Muscle of leg (tissue), 3 donors: ENCODE measurements at regions not wholly inside any gene's neighbourhood (a gene's known extent, or its start where the extent isn't known, plus 50 kb on each side); places are given as distances from the start of the nearest gene placed in this dataset.
"Not testable (repeated sequence)": the region's sequence is repeated elsewhere in the genome, so short reads cannot be mapped to it uniquely, and the experiment has no call there.

ENCODE experiments used
- DNase-seq: peaks from one replicate; pipeline ENCODE4 v3.0.0; 2013
- H3K27ac ChIP-seq: one replicate; pipeline ENCODE4 v1.5.1; 2013; ENCODE audit warnings: mild to moderate bottlenecking, low read length, control low read depth
- H3K27me3 ChIP-seq: one replicate; pipeline ENCODE4 v1.6.1; 2013; ENCODE audit warnings: low read length; ENCODE audit not compliant: control insufficient read depth, insufficient read depth
- H3K36me3 ChIP-seq: one replicate; pipeline ENCODE4 v1.6.1; 2013; ENCODE audit warnings: low read length; ENCODE audit not compliant: control insufficient read depth, insufficient read depth
- H3K4me1 ChIP-seq: one replicate; pipeline ENCODE4 v1.6.1; 2013; ENCODE audit warnings: low read length; ENCODE audit not compliant: control insufficient read depth, insufficient read depth
- H3K4me3 ChIP-seq: one replicate; pipeline ENCODE4 v1.5.1; 2013; ENCODE audit warnings: low read length, control low read depth
- H3K9me3 ChIP-seq: replicated peaks from 2 replicates; pipeline ENCODE4 v1.6.1; 2013; ENCODE audit warnings: low read depth, low read length; ENCODE audit not compliant: control insufficient read depth
- WGBS: methylation state at CpG from one replicate; pipeline ENCODE4 v1.1.5; 2013; ENCODE audit warnings: missing lambda C conversion rate; ENCODE audit not compliant: insufficient coverage; 5-methylcytosine and 5-hydroxymethylcytosine counted together

- no peaks in the 10 kb centered on the region for H3K27me3 ChIP-seq
- H3K36me3 ChIP-seq: no peaks in the 10 kb centered on the region
- H3K27ac ChIP-seq: no peak overlapping the region
- H3K9me3 ChIP-seq: no peaks in the 10 kb centered on the region
- WGBS: 73% methylated on average over 1 of the region's 2 CpGs
- DNase-seq: no peak
- H3K4me1 ChIP-seq: peaks cover 8% of the 10 kb centered on the region
- H3K4me3 ChIP-seq: no peak overlapping the region
These were observed 178.7 kb downstream of the CHIC2 start for GRCh38 chr4:53885668-53886067.

GRCh38 chr4:53877096-53877495, 187.3 kb downstream of the CHIC2 start:
- DNase-seq, H3K36me3 ChIP-seq, H3K4me1 ChIP-seq, H3K4me3 ChIP-seq, H3K9me3 ChIP-seq, H3K27ac ChIP-seq, H3K27me3 ChIP-seq: not testable (repeated sequence)
- no CpG with 5 or more reads among the region's 18 CpGs for WGBS

GRCh38 chr4:53866055-53866454, 198.3 kb downstream of the CHIC2 start:
- Histone ChIP-seq H3K4me1 (peaks cover 17% of the 10 kb centered on the region), H3K27ac (no peak overlapping the region), H3K36me3 (no peaks in the 10 kb centered on the region), H3K4me3 (no peak overlapping the region), H3K9me3 (no peaks in the 10 kb centered on the region), H3K27me3 (no peaks in the 10 kb centered on the region)
- WGBS: 97% methylated on average over 4 of the region's 8 CpGs
- DNase-seq: no peak

GRCh38 chr4:53865054-53865453, 199.4 kb downstream of the CHIC2 start:
- Histone ChIP-seq H3K27ac (no peak overlapping the region), H3K9me3 (no peaks in the 10 kb centered on the region), H3K27me3 (no peaks in the 10 kb centered on the region), H3K4me3 (no peak overlapping the region), H3K4me1 (peaks cover 17% of the 10 kb centered on the region), H3K36me3 (no peaks in the 10 kb centered on the region)
- 57% methylated on average over 3 of the region's 5 CpGs for WGBS
- DNase-seq: no peak

- Histone ChIP-seq H3K36me3 (no peaks in the 10 kb centered on the region), H3K27ac (peak overlapping the region; percentile 74), H3K9me3 (no peaks in the 10 kb centered on the region), H3K4me1 (peaks cover 17% of the 10 kb centered on the region), H3K4me3 (no peak overlapping the region), H3K27me3 (no peaks in the 10 kb centered on the region)
- DNase-seq: peak; percentile 90
- WGBS: no CpG with 5 or more reads among the region's 4 CpGs
These were observed 200.6 kb downstream of the CHIC2 start for GRCh38 chr4:53863736-53864365.

- DNase-seq: peak; percentile 97
- H3K9me3 ChIP-seq: no peaks in the 10 kb centered on the region
- 15% methylated on average over 3 of the region's 3 CpGs for WGBS
- H3K36me3 ChIP-seq: no peaks in the 10 kb centered on the region
- peaks cover 17% of the 10 kb centered on the region for H3K4me1 ChIP-seq
- H3K27me3 ChIP-seq: no peaks in the 10 kb centered on the region
- no peak overlapping the region for H3K4me3 ChIP-seq
- peak overlapping the region; percentile 74 for H3K27ac ChIP-seq
These were observed 201.2 kb downstream of the CHIC2 start for GRCh38 chr4:53863158-53863557.

- peak overlapping the region; percentile 74 for H3K27ac ChIP-seq
- no peaks in the 10 kb centered on the region for H3K27me3 ChIP-seq
- WGBS: no CpG with 5 or more reads among the region's 4 CpGs
- no peak overlapping the region for H3K4me3 ChIP-seq
- H3K9me3 ChIP-seq: no peaks in the 10 kb centered on the region
- no peaks in the 10 kb centered on the region for H3K36me3 ChIP-seq
- peak; percentile 82 for DNase-seq
- peaks cover 17% of the 10 kb centered on the region for H3K4me1 ChIP-seq
These were observed 202.4 kb downstream of the CHIC2 start for GRCh38 chr4:53861856-53862610.

GRCh38 chr4:53859305-53859704, 205.1 kb downstream of the CHIC2 start:
- Histone ChIP-seq H3K9me3 (no peaks in the 10 kb centered on the region), H3K4me3 (no peak overlapping the region), H3K4me1 (peaks cover 27% of the 10 kb centered on the region), H3K27me3 (no peaks in the 10 kb centered on the region), H3K27ac (no peak overlapping the region), H3K36me3 (no peaks in the 10 kb centered on the region)
- no peak for DNase-seq

GRCh38 chr4:53858744-53859143, 205.7 kb downstream of the CHIC2 start:
- peaks cover 23% of the 10 kb centered on the region for H3K4me1 ChIP-seq
- WGBS: no CpG with 5 or more reads among the region's 1 CpG
- H3K36me3 ChIP-seq: no peaks in the 10 kb centered on the region
- H3K9me3 ChIP-seq: no peaks in the 10 kb centered on the region
- no peak overlapping the region for H3K4me3 ChIP-seq
- H3K27me3 ChIP-seq: no peaks in the 10 kb centered on the region
- H3K27ac ChIP-seq: no peak overlapping the region
- no peak for DNase-seq

GRCh38 chr4:53855581-53856250, 208.7 kb downstream of the CHIC2 start:
- 35% methylated on average over 3 of the region's 6 CpGs for WGBS
- H3K4me3 ChIP-seq: no peak overlapping the region
- no peaks in the 10 kb centered on the region for H3K36me3 ChIP-seq
- H3K4me1 ChIP-seq: peaks cover 10% of the 10 kb centered on the region
- H3K27me3 ChIP-seq: no peaks in the 10 kb centered on the region
- peak overlapping the region; percentile 61 for H3K27ac ChIP-seq
- DNase-seq: peak; percentile 80
- no peaks in the 10 kb centered on the region for H3K9me3 ChIP-seq
